ENCODE measurements at regions not wholly inside any gene's neighbourhood (a gene's known extent, or its start where the extent isn't known, plus 50 kb on each side); places are given as distances from the start of the nearest gene placed in this dataset.

DNA sequence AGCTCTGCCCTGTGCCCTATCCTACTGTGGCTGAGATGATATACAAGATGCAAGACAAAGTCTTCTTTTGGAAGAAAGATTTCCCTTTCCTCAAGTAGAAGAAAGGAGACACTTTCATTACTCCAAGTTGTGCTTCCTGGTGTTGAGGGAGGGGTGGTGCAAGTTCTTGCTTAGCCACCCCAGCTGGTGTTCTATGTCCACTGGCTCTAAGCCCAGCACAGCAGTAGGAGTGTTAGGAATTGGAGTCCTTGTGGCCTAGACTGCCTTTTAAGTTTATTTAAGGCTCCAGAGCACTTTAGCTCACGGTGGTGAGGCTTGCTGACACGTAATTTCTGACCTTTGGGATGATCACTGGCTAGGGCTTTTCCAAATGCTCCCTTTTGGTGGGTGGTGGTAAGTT lies 109.7 kb downstream of the KIF2B start:
- no peak for TF ChIP-seq POLR2AphosphoS5 (IDR thresholded peaks at IDR 0.05; ENCODE audit: borderline replicate concordance, low read depth, low read length)
- TF ChIP-seq EZH2 (IDR thresholded peaks at IDR 0.05): no peak

All from SK-N-MC (cell line).